ENCODE measurements at regions not wholly inside any gene's neighbourhood (a gene's known extent, or its start where the extent isn't known, plus 50 kb on each side); places are given as distances from the start of the nearest gene placed in this dataset.

- TF ChIP-seq, protein P1, sequence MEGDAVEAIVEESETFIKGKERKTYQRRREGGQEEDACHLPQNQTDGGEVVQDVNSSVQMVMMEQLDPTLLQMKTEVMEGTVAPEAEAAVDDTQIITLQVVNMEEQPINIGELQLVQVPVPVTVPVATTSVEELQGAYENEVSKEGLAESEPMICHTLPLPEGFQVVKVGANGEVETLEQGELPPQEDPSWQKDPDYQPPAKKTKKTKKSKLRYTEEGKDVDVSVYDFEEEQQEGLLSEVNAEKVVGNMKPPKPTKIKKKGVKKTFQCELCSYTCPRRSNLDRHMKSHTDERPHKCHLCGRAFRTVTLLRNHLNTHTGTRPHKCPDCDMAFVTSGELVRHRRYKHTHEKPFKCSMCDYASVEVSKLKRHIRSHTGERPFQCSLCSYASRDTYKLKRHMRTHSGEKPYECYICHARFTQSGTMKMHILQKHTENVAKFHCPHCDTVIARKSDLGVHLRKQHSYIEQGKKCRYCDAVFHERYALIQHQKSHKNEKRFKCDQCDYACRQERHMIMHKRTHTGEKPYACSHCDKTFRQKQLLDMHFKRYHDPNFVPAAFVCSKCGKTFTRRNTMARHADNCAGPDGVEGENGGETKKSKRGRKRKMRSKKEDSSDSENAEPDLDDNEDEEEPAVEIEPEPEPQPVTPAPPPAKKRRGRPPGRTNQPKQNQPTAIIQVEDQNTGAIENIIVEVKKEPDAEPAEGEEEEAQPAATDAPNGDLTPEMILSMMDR (IDR thresholded peaks at IDR 0.05; ENCODE audit: extremely low read depth, missing control alignments), result no peak
- DNase-seq (ENCODE audit: low spot score), result no peak
Observed at GRCh38 chr2:155456222-155456621, 757.7 kb downstream of the KCNJ3 start.

GRCh38 chr2:155442755-155443372 is 744.4 kb downstream of the KCNJ3 start:
- TF ChIP-seq, protein P1 (IDR thresholded peaks at IDR 0.05; ENCODE audit: extremely low read depth, missing control alignments), result no peak
- no peak for DNase-seq (ENCODE audit: low spot score)

GRCh38 chr2:155442088-155442487 is 743.6 kb downstream of the KCNJ3 start:
- TF ChIP-seq, protein P1 (IDR thresholded peaks at IDR 0.05; ENCODE audit: extremely low read depth, missing control alignments), result no peak
- DNase-seq (ENCODE audit: low spot score), result no peak

DNA sequence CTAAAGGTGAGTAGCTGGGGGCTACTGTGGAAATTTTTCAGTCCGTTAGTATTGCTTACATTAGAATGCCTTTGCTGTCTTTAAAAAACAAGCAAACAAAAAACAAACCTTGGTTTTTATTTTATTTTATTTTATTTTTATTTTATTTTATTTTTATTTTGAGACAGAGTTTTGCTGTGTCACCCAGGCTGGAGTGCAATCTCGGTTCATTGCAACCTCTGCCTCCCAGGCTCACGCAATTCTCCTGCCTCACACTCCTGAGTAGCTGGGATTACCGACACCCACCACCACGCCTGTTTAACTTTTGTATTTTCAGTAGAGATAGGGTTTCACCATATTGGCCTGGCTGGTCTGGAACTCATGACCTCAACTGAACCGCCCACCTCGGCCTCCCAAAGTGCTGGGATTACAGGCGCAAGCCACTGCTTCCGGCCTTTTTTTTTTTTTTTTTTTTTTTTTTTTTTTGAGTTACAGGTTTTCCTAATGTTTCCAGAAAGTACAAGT is 732.6 kb downstream of the KCNJ3 start:
- TF ChIP-seq, protein P1 (IDR thresholded peaks at IDR 0.05; ENCODE audit: extremely low read depth, missing control alignments), result no peak
- DNase-seq (ENCODE audit: low spot score), result no peak

DNA sequence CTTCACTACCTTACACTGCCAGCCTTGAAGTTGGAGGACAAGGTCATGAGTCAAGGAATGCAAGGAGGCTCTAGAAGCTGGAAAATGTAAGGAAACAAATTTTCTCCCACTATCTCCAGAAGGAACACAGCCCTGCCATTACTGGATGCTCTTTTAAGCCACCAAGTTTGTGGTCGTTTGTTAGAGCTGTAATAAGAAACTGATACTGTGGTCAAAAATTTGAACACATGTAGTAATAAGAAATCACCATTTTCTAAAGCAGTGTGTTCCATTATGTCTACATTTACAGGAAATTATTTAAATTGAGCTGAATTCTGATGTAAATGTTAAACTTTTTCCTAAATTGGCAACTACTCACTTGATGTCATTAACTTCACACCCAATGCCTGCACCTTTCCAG is 729.0 kb downstream of the KCNJ3 start:
- TF ChIP-seq, protein P1 (IDR thresholded peaks at IDR 0.05; ENCODE audit: extremely low read depth, missing control alignments), result no peak
- DNase-seq (ENCODE audit: low spot score), result no peak

GRCh38 chr2:155424518-155424917 is 726.0 kb downstream of the KCNJ3 start:
- TF ChIP-seq, protein P1 (IDR thresholded peaks at IDR 0.05; ENCODE audit: extremely low read depth, missing control alignments), result no peak

GRCh38 chr2:155418753-155419152 is 720.3 kb downstream of the KCNJ3 start:
- DNase-seq (ENCODE audit: low spot score), result no peak
- TF ChIP-seq, protein P1 (IDR thresholded peaks at IDR 0.05; ENCODE audit: extremely low read depth, missing control alignments), result no peak

More at GRCh38 chr2:155424518-155424917, 726.0 kb downstream of the KCNJ3 start:
- DNase-seq (ENCODE audit: low spot score), result no peak

Measured in GM20000 (cell line).